Vagina (tissue), 2 donors: ENCODE measurements at regions not wholly inside any gene's neighbourhood (a gene's known extent, or its start where the extent isn't known, plus 50 kb on each side); places are given as distances from the start of the nearest gene placed in this dataset.
A peak's percentile ranks its signal among the peaks of the same experiment; 100 is the strongest.

Experiments
- DNase-seq, 2 donors: peaks; one replicate each; pipeline ENCODE4 v3.0.0-alpha.2; 2017; ENCODE audit errors: extremely low spot score in 2 of 2
- H3K27ac ChIP-seq: fragments of 200-600 bp; sonication (generic); one replicate; pipeline ENCODE4 v1.5.1; 2019
- H3K27me3 ChIP-seq: fragments of 200-600 bp; sonication (generic); one replicate; pipeline ENCODE4 v1.5.1; 2019
- H3K36me3 ChIP-seq, 2 donors: fragments of 200-600 bp; sonication (generic); one replicate each; pipeline ENCODE4 v1.5.1; 2017 to 2019
- H3K4me1 ChIP-seq: fragments of 200-600 bp; sonication (generic); one replicate; pipeline ENCODE4 v1.5.1; 2019
- H3K4me3 ChIP-seq, 2 donors: fragments of 200-600 bp; sonication (generic); 1 replicate in 1 of 2; 2 replicates in 1 of 2; pipeline ENCODE4 v1.5.1; 2016 to 2019
- H3K9me3 ChIP-seq: fragments of 200-600 bp; sonication (generic); one replicate; pipeline ENCODE4 v1.5.1; 2019
- POLR2A ChIP-seq, 2 donors: fragments of 450-650 bp; IDR thresholded peaks; one replicate each; pipeline ENCODE4 v1.6.1; 2017; ENCODE audit warnings: antibody characterized with exemption in 2 of 2, mild to moderate bottlenecking in 2 of 2, moderate library complexity in 2 of 2
- POLR2AphosphoS5 ChIP-seq, 2 donors: sonication (generic); formaldehyde crosslinking; IDR thresholded peaks; one replicate each; pipeline ENCODE4 v1.9.0; 2017; ENCODE audit warnings: antibody characterized with exemption in 2 of 2, mild to moderate bottlenecking in 2 of 2, low read depth in 1 of 2; ENCODE audit not compliant: insufficient read depth in 1 of 2
- intact Hi-C: fragments of 100-400 bp; cut with DNase I; formaldehyde crosslinking; loops from one replicate; pipeline ENCODE4 v1.15.1; 2023
- TF ChIP-seq, protein P1 (sequence below), 3 experiments: fragments of 450-650 bp in 2 of 3; fragments of 200-600 bp in 1 of 3; sonication (generic) in 1 of 3; IDR thresholded peaks; one replicate each; pipeline ENCODE4 v1.5.1; 2017 to 2019; ENCODE audit warnings: antibody characterized with exemption in 3 of 3, mild to moderate bottlenecking in 2 of 3, moderate library complexity in 2 of 3

DNA sequence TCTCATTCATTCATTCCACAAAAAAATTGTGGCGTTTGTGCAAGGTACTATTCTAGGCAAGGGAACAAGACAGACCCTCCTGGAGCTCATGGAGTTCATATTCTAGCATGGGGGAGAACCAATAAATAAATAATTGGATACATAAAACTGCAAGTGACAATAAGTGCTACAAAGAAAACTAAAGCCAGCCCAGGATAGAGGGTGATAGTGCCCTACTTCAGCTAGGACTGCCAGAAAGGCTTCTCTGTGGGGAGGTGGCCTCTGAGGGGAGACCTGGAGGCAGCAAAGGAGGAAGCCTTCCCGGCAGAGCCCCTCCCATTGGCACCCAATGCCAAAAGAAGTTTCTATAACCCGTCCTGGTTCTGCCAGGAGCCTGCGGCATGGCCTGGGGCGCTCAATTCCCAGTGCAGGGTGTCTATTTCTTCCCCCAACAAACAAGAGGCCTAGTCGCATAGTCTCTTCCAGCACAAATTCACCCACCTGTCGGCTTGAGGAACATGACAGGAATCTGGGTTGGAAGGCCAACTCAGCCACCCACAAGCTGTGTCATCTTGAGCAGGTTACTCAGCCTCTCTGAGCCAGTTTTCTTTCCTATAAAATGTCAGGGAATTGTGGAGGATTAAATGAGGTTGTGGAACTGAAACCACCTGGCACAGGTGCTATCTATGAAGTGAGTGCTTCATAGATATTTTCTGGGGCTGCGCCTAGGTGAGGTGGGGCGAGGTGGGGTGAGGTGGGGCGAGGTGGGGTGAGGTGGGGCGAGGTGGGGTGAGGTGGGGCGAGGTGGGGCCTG lies 94.3 kb downstream of the ZFP36L2 start:
- Histone ChIP-seq H3K4me1 (peaks cover 73% of the 10 kb centered on the region), H3K36me3 (no peaks in the 10 kb centered on the region), H3K27me3 (no peaks in the 10 kb centered on the region), H3K27ac (peak overlapping the region; percentile 77), H3K9me3 (no peaks in the 10 kb centered on the region), H3K4me3 (no peak overlapping the region)
- TF ChIP-seq, protein P1, sequence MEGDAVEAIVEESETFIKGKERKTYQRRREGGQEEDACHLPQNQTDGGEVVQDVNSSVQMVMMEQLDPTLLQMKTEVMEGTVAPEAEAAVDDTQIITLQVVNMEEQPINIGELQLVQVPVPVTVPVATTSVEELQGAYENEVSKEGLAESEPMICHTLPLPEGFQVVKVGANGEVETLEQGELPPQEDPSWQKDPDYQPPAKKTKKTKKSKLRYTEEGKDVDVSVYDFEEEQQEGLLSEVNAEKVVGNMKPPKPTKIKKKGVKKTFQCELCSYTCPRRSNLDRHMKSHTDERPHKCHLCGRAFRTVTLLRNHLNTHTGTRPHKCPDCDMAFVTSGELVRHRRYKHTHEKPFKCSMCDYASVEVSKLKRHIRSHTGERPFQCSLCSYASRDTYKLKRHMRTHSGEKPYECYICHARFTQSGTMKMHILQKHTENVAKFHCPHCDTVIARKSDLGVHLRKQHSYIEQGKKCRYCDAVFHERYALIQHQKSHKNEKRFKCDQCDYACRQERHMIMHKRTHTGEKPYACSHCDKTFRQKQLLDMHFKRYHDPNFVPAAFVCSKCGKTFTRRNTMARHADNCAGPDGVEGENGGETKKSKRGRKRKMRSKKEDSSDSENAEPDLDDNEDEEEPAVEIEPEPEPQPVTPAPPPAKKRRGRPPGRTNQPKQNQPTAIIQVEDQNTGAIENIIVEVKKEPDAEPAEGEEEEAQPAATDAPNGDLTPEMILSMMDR (IDR thresholded peaks at IDR 0.05), result no peak
- no peak for TF ChIP-seq POLR2AphosphoS5 (IDR thresholded peaks at IDR 0.05; ENCODE audit: insufficient read depth in 1 of 2, low read depth in 1 of 2)
- peak in 1 of 2 donors; percentile 80 for DNase-seq
- intact Hi-C loops, result no loop called here

DNA sequence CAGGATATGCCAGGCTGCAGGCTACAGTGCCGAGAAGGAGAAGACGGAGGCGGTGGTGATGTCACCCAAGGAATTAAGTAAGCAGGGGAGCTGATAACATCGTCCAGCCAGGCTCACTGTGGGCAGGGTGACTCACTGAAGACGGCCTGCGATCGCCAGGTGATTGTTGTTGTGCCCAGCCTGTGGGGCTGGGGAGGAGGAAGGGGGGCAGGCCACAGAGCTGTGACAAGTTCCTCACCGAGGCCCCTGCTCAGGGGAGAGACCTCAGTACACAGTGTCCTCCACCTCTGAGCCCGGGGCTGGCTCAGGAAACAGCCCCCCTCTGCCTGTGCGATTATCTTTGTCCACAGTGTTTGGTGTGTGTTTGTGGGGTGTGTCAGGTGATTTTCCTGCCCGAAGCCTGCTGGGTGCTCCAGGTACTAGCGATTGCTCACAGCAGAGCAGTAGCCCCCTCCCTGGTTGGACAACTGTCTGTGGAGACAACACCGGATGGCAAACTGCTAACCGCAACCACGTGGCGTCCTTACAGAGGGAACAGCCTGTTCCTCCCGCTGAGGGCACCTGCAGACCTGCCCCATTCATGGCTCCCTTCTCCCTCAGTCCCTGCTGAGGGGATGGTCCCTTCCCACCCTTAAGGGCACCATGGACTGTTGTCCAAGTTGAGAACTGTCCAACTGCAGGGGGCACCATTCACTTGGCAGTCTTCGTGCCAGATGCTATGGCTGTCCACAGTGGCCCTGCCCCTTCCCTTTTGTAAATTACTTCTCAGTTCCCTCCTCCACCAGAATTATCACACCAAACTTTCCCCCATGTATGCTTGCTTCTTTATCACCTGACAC lies 95.1 kb downstream of the ZFP36L2 start:
- Histone ChIP-seq H3K27me3 (no peaks in the 10 kb centered on the region), H3K36me3 (no peaks in the 10 kb centered on the region), H3K9me3 (no peaks in the 10 kb centered on the region), H3K4me1 (peaks cover 69% of the 10 kb centered on the region), H3K4me3 (no peak overlapping the region), H3K27ac (peak overlapping the region; percentile 77)
- TF ChIP-seq, protein P1 (IDR thresholded peaks at IDR 0.05), result peak; percentile 20 to 41 (median 29)
- TF ChIP-seq POLR2AphosphoS5 (IDR thresholded peaks at IDR 0.05; ENCODE audit: insufficient read depth in 1 of 2, low read depth in 1 of 2) (peak; percentile 78 to 90), POLR2A (IDR thresholded peaks at IDR 0.05) (no peak)
- intact Hi-C loops, result no loop called here
- peak in 1 of 2 donors; percentile 95 for DNase-seq

DNA sequence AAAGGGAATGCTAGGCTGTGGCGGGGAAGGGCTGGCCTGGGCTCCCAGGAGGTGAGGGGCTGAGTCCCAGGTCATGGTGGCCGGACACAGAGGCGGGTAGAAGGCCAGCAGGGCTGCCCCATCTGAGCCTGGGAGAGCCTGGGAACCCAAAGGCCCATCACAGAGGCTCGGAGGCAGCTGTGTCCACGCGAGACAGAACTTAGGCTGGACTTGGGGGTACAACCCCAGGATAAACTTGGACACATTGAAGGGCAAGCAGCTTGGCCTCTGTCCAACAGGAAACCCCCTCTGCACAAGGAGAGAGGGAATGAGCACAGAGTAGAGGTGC lies 95.9 kb downstream of the ZFP36L2 start:
- Histone ChIP-seq H3K4me1 (peaks cover 61% of the 10 kb centered on the region), H3K4me3 (no peak overlapping the region), H3K27ac (peak overlapping the region; percentile 77), H3K36me3 (no peaks in the 10 kb centered on the region), H3K9me3 (no peaks in the 10 kb centered on the region), H3K27me3 (no peaks in the 10 kb centered on the region)
- intact Hi-C loops, result no loop called here
- TF ChIP-seq, protein P1 (IDR thresholded peaks at IDR 0.05), result no peak
- TF ChIP-seq POLR2A (IDR thresholded peaks at IDR 0.05) (no peak), POLR2AphosphoS5 (IDR thresholded peaks at IDR 0.05; ENCODE audit: insufficient read depth in 1 of 2, low read depth in 1 of 2) (no peak)
- DNase-seq, result no peak

DNA sequence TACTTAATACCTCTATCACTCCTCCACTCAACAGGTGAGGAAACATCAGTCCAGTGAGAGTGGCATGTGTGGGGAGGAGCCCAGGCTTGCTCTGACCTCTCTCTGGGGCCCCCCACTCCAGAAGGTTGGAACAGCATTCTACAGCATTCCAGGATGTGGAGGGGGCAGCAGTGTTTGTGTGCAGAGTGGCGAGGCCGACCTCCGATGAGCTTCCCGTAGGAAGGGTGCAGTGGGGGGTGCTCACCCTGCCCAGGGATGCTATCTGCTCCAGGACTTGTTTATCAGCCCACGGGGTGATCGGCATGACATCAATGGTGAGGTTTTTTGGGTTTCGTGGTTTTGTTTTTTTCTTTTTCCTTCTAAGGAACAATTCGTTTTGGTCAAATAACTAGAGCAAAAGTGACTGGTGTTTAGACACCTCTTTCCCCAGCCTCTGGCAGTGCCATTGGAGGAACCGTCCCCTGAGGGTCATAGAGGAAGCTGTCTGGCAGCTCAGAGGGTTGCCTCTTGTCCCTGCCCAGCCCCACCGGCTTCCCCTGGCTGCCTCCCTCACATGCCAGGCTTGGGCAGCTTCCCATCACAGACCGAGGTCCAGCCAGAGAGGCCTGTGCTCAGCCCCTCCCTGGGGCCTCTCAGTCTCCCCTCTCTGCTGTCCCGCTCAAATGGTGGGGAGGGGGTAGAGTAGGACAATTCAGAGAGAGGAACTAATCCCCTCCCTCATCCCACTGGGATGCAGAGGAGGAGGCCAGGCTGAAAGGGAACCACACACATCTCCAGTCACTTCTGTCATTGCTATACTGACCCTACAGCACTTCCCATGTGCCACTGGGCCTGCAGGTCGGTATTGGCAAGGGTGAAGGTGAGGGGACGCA lies 96.5 kb downstream of the ZFP36L2 start:
- intact Hi-C loops, result no loop called here
- no peak overlapping the region for H3K4me3 ChIP-seq
- H3K9me3 ChIP-seq, result no peaks in the 10 kb centered on the region
- H3K4me1 ChIP-seq, result peaks cover 58% of the 10 kb centered on the region
- peak in 1 of 2 donors; percentile 85 for DNase-seq
- H3K27ac ChIP-seq, result peak overlapping the region; percentile 77
- TF ChIP-seq POLR2AphosphoS5 (IDR thresholded peaks at IDR 0.05; ENCODE audit: insufficient read depth in 1 of 2, low read depth in 1 of 2) (peak in 1 of 2 donors; percentile 47), POLR2A (IDR thresholded peaks at IDR 0.05) (no peak)
- no peaks in the 10 kb centered on the region for H3K36me3 ChIP-seq
- H3K27me3 ChIP-seq, result no peaks in the 10 kb centered on the region

DNA sequence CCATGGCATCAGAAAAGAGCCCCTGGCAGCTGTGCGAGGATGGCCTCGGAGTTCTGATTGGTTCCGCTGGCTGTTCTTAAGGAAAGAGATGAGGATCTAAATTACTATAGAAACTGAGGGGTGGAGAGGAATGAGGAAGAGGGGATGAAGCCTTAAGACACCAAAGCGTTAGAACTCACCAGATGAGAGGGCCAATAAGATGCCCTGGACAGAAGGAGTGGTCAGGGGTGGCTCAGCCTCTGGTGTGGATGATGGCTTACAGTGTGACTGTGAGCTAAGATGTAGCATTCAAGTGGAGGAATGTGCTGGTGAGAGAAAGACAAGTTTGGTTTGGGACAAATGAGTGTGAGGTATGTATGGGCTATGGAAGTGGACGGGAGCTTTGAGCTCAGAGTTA lies 97.8 kb downstream of the ZFP36L2 start:
- Histone ChIP-seq H3K4me1 (peaks cover 58% of the 10 kb centered on the region), H3K27ac (peak overlapping the region; percentile 77), H3K9me3 (no peaks in the 10 kb centered on the region), H3K27me3 (no peaks in the 10 kb centered on the region), H3K36me3 (no peaks in the 10 kb centered on the region), H3K4me3 (no peak overlapping the region)
- TF ChIP-seq POLR2AphosphoS5 (IDR thresholded peaks at IDR 0.05; ENCODE audit: insufficient read depth in 1 of 2, low read depth in 1 of 2) (no peak), POLR2A (IDR thresholded peaks at IDR 0.05) (no peak)
- TF ChIP-seq, protein P1 (IDR thresholded peaks at IDR 0.05), result no peak
- intact Hi-C loops, result no loop called here
- DNase-seq, result no peak
